HG03060 (cell line): ENCODE measurements at regions not wholly inside any gene's neighbourhood (a gene's known extent, or its start where the extent isn't known, plus 50 kb on each side); places are given as distances from the start of the nearest gene placed in this dataset.

Source experiments
- ATAC-seq: cut with Tn5 transposase; IDR thresholded peaks from one replicate; pipeline ENCODE4 v1.9.1; 2021; ENCODE audit warnings: low read depth, moderate number of reproducible peaks; ENCODE audit not compliant: unreplicated experiment

GRCh38 chr18:25457126-25457525 is 105.2 kb upstream of the ZNF521 start:
- no peak for ATAC-seq

- no peak for ATAC-seq
Measured at GRCh38 chr18:25456334-25457010, 104.5 kb upstream of the ZNF521 start.

- no peak for ATAC-seq
Measured at GRCh38 chr18:25455646-25456045, 103.7 kb upstream of the ZNF521 start.

- ATAC-seq = no peak
Measured at GRCh38 chr18:25455159-25455558, 103.2 kb upstream of the ZNF521 start.

- ATAC-seq = no peak
Measured at GRCh38 chr18:25454730-25455129, 102.8 kb upstream of the ZNF521 start.

- ATAC-seq = no peak
Measured at GRCh38 chr18:25454270-25454659, 102.3 kb upstream of the ZNF521 start.

- ATAC-seq = no peak
Measured at GRCh38 chr18:25453556-25454269, 101.7 kb upstream of the ZNF521 start.

- ATAC-seq = no peak
Measured at GRCh38 chr18:25451077-25451658, 99.2 kb upstream of the ZNF521 start.

- no peak for ATAC-seq
Measured at GRCh38 chr18:25449046-25449445, 97.1 kb upstream of the ZNF521 start.

- no peak for ATAC-seq
Measured at GRCh38 chr18:25446972-25447371, 95.0 kb upstream of the ZNF521 start.

GRCh38 chr18:25445430-25445829 is 93.5 kb upstream of the ZNF521 start:
- ATAC-seq = no peak

GRCh38 chr18:25443776-25444175 is 91.8 kb upstream of the ZNF521 start:
- ATAC-seq = no peak

GRCh38 chr18:25435149-25435782 is 83.3 kb upstream of the ZNF521 start:
- no peak for ATAC-seq

- ATAC-seq = no peak
Measured at GRCh38 chr18:25434745-25435144, 82.8 kb upstream of the ZNF521 start.

GRCh38 chr18:25433590-25433989 is 81.6 kb upstream of the ZNF521 start:
- ATAC-seq = no peak

- ATAC-seq = no peak
Measured at GRCh38 chr18:25425024-25425423, 73.1 kb upstream of the ZNF521 start.

- no peak for ATAC-seq
Measured at GRCh38 chr18:25423760-25424159, 71.8 kb upstream of the ZNF521 start.

- no peak for ATAC-seq
Measured at GRCh38 chr18:25423267-25423666, 71.3 kb upstream of the ZNF521 start.

- no peak for ATAC-seq
Measured at GRCh38 chr18:25422230-25422629, 70.3 kb upstream of the ZNF521 start.

GRCh38 chr18:25420077-25420825 is 68.3 kb upstream of the ZNF521 start:
- no peak for ATAC-seq

GRCh38 chr18:25416374-25416773 is 64.4 kb upstream of the ZNF521 start:
- ATAC-seq = no peak
